HG02642 (cell line): ENCODE measurements at regions not wholly inside any gene's neighbourhood (a gene's known extent, or its start where the extent isn't known, plus 50 kb on each side); places are given as distances from the start of the nearest gene placed in this dataset.
"Not testable (repeated sequence)": the region's sequence is repeated elsewhere in the genome, so short reads cannot be mapped to it uniquely, and the experiment has no call there.

Source experiments
- ATAC-seq: cut with Tn5 transposase; IDR thresholded peaks from one replicate; pipeline ENCODE4 v1.9.1; 2021; ENCODE audit warnings: mild to moderate bottlenecking; ENCODE audit not compliant: unreplicated experiment, poor library complexity

DNA sequence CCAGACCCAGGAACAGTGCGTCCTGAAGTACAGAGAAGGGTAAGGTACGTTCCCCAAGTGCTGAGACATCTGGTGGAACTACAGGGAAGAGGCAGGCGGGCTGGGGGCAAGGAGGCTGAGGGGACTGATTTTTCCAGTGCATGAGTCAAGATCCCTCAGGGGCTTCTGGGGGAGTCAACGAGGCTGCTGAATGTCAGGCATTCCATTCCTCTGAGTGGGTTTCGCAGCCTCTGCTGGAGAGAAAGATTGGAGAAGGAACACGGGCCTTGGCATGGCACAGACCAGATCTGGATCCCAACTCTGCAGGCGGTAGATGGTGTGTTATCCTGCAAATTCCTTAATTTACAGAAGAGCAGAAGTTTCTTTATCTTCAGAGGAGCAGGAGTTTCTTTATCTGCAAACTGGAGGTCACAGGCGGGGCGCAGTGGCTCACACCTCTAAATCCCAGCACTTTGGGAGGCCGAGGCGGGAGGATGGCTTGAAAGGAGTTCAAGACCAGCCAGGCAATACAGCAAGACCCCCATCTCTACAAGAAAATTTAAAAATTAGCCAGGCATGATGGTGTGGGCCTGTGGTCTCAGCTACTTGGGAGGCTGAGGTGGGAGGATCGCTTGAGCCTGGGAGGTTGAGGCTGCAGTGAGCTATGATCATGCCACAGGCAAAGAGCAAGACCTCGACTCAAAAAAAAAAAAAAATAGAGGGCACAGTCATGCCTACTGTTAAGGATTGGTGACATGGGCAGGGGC is 132.6 kb upstream of the MAP1LC3B2 start:
- ATAC-seq, result no peak

DNA sequence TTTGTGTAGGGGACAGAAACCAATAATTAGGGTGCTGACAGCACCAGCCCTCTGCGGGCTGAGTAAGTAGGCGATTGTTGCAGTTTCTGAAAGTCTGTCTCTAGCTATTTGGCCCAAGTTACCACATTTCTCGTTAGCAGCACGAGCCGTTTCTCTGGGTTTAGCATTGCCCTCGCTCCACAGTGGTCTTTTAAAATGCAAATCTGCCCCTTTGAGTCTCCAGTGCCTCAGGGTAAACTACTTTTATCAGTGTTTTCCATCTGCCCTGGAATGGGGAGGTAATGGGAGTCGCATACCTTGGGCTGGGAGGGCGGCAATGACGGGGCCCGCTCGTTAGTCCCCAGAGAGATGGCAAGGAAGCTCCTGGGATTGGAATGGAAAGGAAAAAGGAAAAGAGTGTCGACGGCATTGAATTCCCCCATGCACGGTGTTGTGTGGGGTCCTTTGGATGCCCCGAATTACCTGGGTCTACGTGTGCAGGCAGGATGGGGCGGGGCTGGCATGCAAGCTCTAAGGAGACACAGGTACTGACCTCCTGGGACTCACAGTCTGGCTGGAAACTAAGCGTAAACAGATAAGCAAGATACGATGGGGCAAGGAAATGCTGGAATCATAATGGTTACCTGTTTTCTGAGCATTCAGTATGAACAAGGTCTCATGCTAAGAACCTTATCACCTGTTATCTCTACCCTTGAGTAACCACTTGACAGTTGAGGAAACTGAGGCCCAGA is 131.8 kb upstream of the MAP1LC3B2 start:
- ATAC-seq, result no peak

DNA sequence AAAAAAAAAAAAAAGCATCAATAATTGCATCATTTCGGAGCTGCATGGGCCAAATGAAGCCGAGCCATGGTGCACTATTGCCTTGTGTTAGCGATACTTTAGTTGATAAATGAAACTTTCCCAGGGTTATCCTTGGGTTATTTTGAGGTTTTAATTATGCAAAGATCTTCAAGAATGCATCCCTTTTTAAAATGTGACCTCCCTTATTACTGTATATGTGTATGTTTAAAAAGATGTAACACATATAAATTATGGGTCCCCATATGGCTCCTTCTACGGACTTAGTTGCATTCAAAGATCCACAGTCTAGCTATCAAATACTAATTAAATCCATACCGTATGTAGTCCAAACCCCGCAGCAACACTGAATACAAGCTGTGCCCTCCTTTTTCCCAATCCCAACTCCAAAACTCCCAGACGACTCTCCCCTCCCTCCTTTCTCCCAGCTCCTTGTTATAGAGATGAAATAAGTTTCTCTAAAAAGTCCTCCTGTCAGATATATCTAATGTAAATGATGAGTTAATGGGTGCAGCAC is 129.3 kb upstream of the MAP1LC3B2 start:
- no peak for ATAC-seq

DNA sequence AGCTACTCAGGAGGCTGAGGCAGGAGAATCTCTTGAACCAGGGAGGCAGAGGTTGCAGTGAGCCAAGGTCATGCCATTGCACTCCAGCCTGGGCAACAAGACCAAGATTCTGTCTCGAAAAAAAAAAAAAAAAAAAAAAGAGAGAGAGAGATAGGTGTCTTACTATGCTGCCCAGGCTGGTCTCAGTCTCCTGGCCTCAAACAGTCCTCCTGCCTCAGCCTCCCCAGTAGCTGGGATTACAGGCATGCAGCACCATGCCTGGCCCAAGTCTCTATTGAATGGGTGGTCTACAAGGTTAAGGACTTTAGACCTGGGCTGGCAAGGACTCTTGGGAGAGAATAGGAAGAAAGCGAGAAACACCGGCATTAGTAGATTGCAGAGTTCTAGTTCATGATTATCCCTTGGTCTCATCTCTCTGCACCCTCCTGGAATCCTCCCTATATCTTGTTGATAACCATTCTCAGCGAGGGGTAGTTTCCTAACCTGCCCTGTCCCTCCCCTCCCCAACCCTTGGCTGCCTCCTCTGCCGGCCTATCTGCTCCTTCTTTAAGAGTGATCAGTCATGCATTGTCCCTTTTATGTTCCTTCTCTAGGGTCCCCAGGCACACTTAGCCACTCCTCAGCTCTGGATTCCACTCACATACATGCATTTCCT is 128.1 kb upstream of the MAP1LC3B2 start:
- no peak for ATAC-seq

DNA sequence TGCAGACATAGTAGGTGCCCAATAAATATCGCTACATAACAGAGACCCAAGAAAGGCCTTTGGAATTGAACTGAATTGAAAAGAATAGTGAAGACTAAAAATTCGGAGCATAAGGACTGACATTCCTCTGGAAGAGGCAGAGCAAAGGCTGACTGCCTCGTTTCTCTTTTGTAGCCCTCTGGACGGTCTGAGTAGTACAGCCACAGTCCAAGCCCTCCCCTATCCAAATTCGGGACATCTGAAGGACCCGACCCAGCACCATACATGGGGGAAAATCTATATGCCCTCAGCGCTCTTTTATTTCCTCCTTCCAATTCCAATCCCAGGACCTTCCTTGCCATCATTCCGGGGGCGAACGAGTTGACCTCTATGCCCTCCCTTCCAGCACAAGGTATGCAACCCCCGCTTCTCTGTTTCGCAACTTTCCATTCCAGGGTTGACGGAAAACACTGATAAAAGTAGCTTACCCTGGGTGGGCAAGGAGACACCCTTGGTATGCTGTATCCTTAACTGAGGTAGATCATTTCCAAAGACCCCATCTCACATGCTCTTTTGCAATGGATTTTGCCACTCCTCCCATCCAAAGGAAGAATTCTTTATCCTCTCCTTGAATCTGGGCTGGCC is 127.4 kb upstream of the MAP1LC3B2 start:
- ATAC-seq, result no peak

DNA sequence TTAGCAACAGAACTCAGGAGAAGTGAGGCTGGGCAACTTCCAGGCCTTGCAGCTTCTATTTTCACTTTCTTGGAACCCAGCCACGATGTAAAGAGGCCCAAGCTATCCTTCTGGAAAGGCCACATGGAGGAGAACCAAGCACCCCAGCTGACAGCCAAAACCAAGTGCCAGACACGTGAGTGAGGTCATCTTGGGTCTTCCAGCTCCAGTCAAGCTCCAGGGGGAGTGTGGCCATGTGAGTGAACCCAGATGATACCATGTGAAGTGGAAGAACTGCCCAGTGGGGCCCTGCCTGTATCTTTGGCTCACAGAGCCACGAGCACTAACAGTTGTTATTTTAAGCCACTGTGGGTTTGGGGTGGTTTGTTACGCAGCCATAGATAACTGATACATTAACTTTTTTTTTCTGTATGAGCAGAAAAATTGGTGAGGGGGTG is 126.8 kb upstream of the MAP1LC3B2 start:
- ATAC-seq, result no peak

DNA sequence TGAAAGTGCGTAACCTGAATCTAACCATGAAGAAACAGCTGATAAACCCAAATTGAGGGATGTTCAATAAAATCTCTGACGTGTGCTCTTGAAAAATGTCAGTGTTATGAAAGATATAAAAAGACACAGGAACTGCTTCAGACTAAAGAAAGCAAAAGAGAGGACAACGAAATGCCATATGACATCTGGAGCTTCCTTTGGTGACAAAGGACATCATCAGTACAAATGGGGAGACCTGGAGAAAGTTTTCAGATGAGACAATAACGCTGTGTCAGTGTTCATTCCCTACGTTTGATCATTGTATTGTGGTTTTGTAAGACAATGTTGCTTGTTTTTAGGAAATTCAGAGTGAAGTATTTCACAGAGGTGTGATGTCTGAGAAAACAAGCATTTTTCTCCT is 125.9 kb upstream of the MAP1LC3B2 start:
- no peak for ATAC-seq

DNA sequence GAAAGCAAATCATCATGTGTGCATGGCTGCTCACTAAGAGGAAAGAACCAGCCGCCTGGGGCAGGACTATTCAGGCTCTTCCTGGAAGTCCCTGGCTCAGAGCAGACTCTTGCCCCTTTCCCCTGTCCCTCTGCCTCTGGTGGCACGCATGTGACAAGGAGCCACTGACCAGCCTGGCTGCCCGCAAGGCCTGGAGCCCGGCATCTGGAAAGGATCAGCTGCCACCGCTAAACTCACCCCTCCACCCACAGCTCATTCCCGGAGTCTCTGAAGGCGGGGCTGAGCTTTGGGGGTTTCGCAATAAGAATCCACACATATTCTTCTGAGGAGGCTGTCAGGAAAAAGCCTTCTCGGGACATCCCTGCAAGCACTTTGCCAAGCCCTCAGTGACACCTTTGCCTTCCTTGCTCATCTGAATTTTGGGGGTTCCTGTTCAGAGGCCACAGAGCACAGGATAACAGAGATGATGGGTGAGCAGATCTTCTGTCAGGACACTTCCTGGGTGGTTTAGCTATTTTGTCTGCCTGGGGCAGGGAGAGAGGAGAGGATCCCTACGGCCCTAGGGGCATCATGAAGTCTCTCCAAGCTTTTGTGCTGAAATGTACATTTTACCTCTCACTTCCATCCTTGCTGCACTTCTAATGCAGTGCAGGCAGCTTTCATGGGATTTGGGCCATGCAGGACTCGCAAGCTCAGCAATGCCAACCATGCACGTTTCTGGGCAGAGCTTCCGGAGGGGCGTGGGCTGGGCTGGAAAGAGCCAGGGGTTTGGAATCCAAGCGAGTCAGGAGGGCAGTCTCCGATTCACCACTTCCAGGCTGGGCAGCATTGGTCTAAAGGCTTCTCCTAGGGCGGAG is 124.8 kb upstream of the MAP1LC3B2 start:
- ATAC-seq, result no peak

DNA sequence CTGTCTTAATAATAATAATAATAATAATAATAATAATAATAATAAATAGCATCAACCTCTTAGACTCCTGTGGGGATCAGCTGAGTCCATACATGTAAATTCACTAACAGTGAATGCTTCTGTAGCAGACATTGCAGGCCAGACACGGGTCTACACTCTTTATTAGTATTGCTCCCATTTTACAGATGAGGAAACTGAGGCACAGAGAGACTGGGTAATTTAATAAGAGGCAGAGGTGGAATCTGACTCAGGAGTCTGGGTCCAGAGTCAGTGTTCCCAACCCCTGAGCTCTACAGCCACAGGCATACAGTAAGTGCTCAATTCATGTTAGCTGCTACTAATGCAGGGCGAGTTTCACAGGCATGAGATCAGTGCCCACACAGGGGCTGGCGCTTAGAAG is 123.2 kb upstream of the MAP1LC3B2 start:
- no peak for ATAC-seq

DNA sequence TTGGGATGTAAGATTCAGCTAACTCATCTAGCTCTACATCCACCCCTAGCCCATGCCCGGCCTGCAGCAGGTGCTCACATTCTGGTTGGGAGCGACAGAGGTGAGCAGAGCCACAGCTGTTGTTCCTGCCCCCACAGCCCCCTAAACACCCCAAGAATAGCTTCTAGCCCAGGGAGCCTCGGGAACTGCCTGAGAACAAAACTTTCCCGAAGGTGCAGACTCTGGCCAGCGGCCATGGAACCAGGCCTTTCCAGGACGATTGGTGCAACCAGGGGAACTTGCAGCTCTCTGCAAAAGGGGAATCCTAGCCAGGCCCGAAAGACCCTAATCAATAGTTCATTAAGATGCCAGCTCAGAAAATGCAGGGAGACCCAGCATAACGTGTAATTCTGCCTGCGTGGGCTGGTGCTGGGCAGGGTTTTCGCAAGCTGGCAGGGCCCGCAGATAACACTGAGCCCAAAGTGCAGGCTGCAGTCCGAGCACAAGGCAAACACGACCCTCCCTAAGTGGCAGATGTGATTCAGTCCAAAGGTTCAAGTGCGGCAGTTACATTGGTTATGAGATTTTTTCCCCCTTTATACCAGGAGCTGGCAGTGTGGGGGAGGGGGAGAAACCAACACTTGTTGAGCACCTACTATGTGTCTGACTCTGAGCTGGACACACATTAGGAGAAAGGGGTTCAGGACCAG is 122.5 kb upstream of the MAP1LC3B2 start:
- no peak for ATAC-seq

DNA sequence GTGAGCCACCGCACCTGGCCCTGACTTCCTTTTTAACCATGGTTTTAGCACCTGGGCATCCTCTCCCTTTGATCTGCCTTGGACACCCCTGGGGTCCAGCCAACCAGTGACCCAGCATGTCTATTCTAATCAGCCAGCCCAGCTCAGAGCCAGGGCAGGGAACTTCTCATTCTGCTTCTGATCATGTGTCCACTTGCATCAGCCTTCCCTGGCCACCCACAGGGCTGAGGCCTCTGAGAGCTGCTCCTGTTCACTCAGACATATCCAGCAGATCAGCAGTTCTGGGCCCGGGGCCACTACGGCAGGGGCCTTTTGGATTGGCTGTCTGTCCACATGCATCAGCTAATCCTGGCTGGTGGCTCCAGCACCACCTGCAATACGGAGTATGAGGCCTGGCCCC is 117.9 kb upstream of the MAP1LC3B2 start:
- ATAC-seq, result no peak

DNA sequence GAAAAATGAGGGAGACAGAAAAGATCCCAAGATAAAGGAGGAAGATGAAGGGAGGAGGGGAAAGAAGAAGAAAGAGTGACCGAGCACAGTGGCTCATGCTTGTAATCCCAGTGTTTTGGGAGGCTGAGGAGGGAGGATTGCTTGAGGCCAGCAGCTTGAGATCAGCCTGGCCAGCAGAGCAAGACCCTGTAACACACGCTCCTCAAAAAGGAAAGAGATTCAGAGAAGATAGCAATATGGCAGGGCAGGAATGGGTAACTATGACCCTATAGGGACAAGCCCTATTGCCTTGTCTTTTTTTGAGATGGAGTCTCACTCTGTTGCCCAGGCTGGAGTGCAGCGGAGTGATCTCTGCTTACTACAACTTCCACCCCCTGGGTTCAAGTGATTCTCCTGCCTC is 116.9 kb upstream of the MAP1LC3B2 start:
- ATAC-seq, result no peak

DNA sequence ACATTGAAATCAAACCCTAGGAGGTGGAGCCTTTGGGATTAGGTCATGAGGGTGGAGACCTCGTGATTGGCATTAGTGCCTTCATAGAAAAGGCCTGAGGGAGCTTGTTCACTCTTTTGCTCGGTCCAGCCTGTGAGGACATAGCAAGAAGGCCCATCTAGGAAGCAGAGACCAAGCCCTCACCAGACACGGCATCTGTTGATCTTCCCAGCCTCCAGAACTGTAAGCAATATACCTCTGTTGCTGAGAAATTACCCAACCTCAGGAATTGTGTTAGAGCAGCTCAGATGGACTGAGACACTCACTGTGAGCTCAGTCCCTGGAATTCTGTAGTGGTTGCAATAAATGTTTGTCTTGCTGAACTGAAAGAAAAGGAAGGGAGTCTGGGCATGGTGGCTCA is 116.2 kb upstream of the MAP1LC3B2 start:
- no peak for ATAC-seq

DNA sequence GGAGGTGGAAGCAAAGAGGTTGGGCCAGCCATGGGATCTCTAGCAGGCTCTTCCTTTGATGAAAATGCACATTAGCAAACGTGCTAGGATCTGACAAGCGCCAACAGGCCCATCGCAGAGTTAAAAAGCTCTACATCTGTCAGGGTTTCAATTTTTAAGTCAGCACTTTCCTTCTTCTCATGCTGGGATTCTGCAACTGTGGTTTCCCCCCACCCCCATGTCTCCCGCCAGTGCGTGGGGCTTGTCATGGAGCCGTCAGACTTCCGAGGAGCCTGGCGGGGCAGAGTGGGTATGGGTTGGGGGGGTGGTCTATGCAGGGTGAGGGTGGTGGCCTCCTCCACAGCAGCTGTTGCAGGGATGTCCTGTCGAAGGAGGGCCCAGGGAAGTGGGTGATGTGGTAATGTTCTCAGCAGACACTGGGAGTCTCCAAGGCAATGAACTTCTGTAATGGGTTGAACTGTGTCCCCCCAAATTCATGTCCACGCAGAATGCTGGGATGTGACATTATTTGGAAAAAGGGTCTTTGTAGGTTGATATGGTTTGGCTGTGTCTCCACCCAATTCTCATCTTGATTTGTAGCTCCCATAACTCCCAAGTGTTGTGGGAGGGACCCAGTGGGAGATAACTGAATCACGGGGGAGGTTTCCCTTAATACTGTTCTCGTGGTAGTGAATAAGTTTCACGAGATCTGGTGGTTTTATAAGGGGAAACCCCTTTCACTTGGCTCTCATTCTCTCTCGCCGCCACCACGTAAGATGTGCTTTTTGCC is 115.2 kb upstream of the MAP1LC3B2 start:
- no peak for ATAC-seq

DNA sequence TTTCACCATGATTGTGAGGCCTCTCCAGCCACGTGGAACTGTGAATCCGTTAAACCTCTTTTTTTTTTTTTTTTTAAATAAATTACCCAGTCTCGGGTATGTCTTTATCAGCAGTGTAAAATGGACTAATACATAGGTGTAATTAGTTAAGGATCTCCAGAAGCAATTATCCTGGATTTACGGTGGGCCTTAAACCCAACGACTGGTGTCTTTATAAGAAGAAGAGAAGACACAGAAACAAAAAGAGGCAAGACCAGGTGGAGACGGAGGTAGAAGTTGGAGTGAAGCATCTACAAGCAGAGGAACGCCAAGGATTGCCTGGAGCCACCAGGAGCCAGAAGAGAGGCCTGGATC is 114.6 kb upstream of the MAP1LC3B2 start:
- no peak for ATAC-seq

DNA sequence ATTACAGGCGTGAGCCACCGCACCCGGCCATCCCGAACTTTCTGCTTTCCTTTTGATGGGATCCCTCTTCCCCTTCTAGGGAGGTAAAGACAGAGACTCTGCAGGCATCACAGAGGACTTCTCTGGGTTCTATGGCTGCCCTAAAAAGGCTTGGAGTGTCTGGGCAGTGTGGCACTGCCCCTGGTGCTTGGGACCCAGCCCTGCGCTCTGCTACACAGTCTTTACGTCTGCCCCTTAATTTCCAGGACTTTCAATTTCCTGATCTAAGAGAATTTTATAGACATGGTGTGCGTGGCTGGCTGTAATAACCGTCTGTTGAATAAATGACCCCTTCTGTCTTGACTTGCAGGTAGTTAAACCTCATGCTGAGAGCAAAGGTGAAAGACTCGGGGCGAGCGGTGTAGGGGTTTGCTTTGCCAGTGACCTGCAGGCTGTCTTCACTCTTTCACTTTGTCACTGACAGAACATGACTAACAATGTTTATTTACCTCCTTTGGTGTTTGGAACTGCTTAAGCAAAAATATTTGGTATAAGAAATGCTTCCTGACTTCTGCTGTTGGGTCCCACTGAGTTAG is 110.9 kb upstream of the MAP1LC3B2 start:
- no peak for ATAC-seq

DNA sequence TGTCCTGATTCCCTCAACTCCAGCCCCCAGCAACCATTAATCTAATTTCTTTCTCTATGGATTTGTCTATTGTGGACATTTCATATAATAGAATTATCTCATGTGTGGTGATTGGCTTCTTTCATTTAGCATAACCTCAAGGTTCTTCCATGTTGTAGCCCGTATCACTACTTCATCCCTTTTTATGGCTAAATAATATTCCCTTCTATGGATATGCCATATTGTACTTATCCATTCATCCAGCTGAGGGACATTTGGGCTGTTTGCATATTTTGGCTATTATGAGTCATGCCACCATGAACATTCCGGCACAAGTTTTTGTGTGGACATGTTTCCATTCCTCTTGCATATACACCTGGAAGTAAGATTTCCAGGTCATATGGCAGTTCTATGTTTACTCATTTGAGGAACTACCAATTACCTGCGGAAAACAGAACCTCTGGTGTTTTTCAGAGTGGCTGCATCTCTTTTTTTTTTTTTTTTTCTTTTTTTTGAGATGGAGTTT is 108.7 kb upstream of the MAP1LC3B2 start:
- no peak for ATAC-seq

DNA sequence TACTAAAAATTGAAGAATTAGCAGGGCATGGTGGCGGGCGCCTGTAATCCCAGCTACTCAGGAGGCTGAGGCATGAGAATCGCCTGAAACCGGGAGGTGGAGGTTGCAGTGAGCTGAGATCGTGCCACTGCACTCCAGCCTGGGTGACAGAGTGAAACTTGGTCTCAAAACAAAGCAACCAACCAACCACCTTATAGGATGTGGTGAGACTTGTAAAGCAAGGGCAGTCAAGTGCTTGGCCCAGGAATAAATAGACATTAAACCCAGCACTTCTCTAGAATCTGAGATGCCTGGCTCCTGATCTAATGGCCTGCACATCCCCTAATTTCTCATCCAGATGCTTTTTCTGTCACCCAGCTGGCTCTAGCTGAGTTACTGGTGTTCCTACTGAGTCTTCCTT is 106.2 kb upstream of the MAP1LC3B2 start:
- not testable (repeated sequence) for ATAC-seq
